CD4-positive, alpha-beta T cell treated with Interleukin-17A for 4 hours (primary cell): ENCODE measurements at regions not wholly inside any gene's neighbourhood (a gene's known extent, or its start where the extent isn't known, plus 50 kb on each side); places are given as distances from the start of the nearest gene placed in this dataset.

Experiments
- DNase-seq: peaks from one replicate; pipeline ENCODE4 v3.0.0-alpha.2; 2020; ENCODE audit warnings: mixed read lengths

DNA sequence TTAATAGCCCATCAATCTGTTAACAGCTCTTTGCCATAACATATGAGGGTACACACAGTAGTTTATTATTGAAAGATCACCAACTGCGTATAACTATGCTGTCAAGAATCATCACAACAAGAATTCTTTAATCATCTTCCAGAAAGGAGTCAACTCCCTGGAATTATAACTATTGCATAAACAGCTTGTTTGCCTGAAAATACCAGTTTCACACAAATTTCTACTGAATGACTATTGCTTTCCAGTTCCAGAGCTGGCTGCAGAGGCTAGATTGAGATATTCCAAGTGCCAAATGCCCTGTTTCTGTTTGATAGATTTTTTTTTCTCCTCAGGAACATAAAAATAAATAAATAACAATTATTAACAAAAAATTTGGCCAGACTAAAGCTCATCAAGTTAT is 444.7 kb downstream of the TLE1 start:
- DNase-seq: no peak

DNA sequence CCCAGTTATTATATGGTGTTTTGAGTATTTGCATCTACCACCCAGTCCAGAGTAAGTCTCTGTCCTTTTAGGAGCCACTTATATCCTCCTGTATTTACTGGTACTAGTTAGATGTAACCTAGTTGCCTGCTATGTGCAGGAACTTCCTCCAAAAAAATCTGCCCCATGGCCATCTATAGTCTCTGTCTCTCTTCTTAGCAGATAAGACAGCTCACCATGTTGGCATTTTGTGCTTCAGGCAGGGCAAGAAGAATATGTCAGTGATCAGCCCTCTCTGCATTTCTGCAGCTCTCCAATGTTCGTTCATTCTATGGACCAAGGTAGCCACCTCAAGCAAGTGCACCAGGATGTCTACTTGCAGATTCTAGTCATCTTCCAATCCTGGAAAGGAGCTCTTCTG is 446.5 kb downstream of the TLE1 start:
- DNase-seq: no peak

GRCh38 chr9:81239388-81239787 is 450.0 kb downstream of the TLE1 start:
- no peak for DNase-seq

- DNase-seq: no peak
Measured at GRCh38 chr9:81237565-81238231, 451.6 kb downstream of the TLE1 start.

GRCh38 chr9:81234924-81235610 is 454.3 kb downstream of the TLE1 start:
- DNase-seq: no peak

- DNase-seq: no peak
Measured at GRCh38 chr9:81231011-81231410, 458.3 kb downstream of the TLE1 start.

GRCh38 chr9:81227507-81228245 is 461.7 kb downstream of the TLE1 start:
- DNase-seq: no peak

GRCh38 chr9:81225596-81225995 is 463.8 kb downstream of the TLE1 start:
- no peak for DNase-seq

DNA sequence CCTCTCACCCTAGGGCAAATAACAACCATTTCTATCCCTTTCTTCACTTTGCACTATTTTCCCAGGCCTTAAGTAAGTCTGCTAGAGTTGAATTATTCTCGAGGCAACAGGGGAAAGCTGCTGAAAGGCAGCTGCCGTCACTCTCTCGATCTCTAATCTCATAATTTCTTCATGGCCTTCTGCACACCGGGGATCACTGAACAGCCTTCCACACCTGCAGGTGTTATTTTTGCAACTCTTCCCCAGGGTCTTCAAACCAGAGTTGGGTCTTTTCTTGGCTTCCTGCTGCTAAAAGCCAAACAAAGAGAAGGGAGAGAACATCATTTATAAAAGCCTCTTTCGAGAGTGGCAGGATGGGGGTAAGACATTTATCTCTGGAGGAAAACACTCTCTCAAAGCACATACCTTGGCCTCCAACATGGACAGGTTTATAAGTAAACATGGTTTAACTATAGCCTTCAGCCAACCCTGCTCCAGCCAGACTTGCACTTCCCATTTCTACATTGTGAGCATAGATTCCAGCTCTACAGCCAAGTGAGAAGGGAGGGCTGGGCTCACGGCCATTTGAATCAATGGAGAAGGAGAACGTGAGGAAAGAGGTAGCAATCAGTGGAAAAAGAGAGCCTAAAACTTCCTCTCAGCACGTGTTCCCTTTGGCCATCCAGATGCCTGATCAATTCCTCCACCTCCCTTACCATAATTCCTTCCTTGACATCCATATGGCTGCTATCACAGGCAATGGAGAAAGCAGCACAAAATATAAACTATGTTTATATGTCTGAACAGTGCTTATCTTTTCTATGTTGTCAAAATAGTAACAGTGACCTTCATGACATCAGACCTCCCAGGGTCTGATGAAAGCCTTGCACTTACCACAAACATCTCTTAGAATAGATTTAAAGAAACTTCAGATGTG is 464.9 kb downstream of the TLE1 start:
- no peak for DNase-seq

DNA sequence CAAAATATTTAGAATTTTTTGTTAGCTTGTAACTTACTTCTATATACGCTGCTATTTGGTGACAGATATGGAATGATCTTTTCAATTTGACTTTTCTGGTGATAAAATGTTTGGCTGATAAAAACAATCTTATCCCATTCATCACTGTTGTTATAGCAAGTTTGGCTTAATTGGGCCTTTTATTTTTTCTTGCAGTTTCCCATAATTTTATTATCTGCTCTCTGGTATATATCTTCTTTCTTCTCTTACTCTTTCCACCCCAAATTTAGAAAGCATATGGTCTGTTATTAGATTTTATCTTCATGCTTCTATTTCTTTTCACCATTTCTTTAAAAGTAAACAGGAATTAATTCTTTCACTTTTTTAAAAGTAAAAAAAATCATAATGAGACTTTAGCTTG is 474.4 kb downstream of the TLE1 start:
- no peak for DNase-seq

DNA sequence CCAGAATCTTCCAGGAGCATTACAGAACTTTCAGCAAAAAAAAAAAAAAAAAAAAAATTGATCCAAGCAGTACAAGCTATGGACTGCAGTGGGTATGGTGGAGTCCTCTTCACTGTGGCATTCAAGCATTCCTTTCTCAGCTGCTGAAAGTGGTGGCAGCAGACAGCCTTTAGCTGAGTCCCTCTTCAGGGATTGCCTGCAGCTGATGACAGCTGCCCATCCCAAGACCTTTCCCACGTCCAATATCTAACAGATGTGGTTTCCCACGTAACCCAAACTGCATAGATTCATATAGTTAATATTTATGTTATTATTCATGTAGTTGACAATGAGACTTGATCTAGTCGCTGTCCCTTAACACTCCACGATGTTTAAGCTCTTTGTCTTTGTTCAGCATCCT is 475.9 kb downstream of the TLE1 start:
- no peak for DNase-seq

GRCh38 chr9:81211741-81212140 is 477.6 kb downstream of the TLE1 start:
- no peak for DNase-seq

GRCh38 chr9:81207651-81208050 is 481.7 kb downstream of the TLE1 start:
- no peak for DNase-seq

DNA sequence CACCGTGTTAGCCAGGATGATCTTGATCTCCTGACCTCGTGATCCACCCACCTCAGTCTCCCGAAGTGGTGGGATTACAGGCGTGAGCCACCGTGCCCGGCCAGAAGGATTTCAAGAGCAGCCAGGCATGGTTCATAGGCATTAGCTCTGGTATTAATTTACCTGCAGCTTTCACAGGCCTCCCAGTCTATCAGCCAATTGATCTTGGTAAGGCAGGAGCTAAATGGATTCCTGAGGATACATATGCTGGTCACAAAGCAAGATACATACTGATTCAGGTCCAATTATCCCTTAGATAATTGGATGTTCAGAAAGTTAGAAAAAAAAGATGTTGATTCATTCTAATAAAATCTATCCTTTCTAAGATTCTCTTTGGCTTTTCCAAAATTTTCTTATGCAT is 487.1 kb downstream of the TLE1 start:
- no peak for DNase-seq

DNA sequence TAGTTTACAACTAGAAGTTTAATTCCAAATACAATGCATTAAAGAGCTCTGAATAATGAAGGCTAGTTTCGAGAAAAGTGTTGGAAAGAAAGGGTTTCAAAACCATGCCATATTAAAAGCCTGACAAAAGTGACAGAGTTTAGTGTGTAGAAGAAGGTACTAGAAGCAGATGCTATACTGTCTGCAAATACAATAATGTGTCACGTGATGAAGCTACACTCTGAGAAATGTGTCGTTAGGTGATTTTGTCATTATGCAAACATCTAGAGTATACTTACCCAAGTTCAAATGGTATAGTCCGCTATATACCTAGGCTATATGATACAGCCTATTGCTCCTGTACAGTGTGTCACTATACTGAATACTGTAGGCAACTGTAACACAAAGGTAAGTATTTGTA is 494.1 kb downstream of the TLE1 start:
- DNase-seq: no peak

DNA sequence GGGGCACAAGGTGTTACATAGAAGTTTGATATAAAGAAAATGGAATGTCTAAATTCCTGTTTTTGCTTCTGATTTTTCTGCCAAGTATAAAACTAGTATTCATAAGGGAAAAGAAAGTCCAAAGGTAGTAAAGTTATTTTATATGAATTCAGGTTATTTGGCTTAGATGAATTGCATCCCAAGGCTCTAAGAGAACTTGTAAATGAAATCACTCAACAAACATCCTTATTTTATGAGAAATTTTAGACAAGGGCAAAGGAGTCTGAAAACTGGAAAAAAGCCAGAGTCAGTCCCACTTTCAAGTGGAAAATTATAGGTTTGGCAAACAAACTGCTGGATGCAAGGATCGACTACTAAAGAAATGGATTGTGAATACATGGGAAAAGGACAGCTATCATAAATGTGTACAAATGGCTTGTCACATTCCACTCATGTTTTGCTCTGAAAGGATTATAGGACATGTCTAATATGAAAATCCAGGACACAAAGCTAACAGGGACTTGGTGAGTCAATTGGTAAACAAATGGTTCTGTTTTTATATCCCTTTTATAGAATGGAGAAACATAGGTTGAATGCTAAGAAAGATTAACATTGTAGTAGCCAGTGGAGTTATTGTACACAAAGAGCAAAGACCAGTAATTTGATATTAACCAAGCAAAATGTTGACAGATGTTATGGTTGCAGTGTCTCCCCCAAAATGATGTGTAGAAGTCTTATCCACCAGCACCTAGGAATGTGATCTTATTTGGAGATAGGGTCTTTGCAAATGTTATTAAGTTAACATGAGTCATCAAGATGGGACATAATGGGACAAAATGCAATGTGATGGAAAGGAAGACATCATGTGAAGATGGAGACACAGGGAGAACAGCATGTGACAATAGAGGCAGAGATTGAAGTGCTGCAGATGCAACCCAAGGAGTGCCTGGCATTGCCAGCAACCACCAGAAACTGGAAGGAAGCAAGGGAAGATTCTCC is 495.7 kb downstream of the TLE1 start:
- no peak for DNase-seq

DNA sequence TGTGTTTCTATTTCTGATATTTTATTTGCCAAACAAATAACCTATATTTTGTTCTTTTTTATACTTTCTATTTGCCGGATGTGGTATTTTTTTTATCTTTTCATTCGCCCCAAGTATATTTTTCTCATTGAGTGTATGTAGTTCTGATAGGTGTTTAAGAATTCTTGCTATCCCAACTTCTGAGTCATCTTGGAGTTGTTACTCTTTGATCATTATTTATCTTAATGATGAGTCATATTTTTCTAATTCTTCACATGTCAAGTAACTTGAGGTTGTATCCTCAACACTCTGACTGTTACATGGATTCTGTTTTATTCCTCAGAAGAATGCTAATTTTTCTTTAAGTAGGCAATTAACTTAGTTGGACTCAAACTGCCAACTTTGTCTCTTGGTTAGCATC is 498.1 kb downstream of the TLE1 start:
- no peak for DNase-seq

GRCh38 chr9:81190659-81191058 is 498.7 kb downstream of the TLE1 start:
- DNase-seq: no peak

GRCh38 chr9:81183761-81184160 is 505.6 kb downstream of the TLE1 start:
- DNase-seq: no peak

- DNase-seq: no peak
Measured at GRCh38 chr9:81182431-81182830, 506.9 kb downstream of the TLE1 start.

DNA sequence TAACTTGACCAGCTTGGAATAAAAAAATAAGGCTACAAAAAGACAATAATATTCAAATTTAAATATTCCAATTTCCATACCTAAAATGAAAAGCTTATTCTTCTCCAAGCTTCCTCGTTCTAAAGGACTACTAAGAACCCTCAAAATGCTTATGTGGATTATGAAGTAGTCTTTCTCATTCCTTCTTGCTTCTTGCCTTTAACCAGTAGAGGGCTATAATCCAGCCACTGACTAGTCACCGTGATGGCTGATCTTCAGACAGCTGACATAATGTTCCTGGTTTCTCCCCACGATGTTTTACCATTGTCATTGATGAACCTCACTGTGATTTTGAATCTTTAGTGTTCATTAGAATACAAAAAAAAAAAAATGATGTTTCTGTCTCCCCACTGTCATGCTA is 515.3 kb downstream of the TLE1 start:
- no peak for DNase-seq

DNA sequence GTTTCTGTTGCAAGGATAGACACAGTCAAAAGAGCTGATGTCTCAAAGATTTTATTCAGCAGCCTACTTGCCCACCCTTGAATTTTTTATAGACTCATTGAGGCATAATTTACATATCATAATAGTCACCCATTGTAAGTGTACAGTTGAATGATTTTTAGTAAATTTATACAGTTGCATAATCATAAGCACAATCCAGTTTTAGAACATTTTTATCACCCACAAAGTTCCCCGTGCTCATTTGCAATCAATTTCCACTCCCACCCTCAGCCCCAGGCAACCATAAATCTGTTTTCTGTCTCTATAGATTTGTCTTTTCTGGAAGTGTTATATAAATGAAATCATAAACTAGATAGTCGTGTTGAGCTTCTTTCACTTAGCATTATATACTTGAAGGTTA is 517.7 kb downstream of the TLE1 start:
- DNase-seq: no peak
